Fibroblast of mammary gland (primary cell): ENCODE measurements at regions not wholly inside any gene's neighbourhood (a gene's known extent, or its start where the extent isn't known, plus 50 kb on each side); places are given as distances from the start of the nearest gene placed in this dataset.
A peak's percentile ranks its signal among the peaks of the same experiment; 100 is the strongest.

Experiments used
- DNase-seq: peaks from one replicate; pipeline ENCODE4 v3.0.0-alpha.2; 2010; ENCODE audit warnings: low read depth
- H3K4me3 ChIP-seq: 2 replicates; pipeline ENCODE4 v1.5.1; 2011; ENCODE audit warnings: low read depth, mild to moderate bottlenecking, low read length, moderate library complexity; ENCODE audit not compliant: control insufficient read depth
- CTCF ChIP-seq: conservative IDR thresholded peaks from 2 replicates; pipeline ENCODE4 v1.5.1; 2011; ENCODE audit warnings: low read depth, low read length, inconsistent platforms; ENCODE audit not compliant: control insufficient read depth, insufficient read depth

- no peak for DNase-seq
- no peak for TF ChIP-seq CTCF
- H3K4me3 ChIP-seq = no peak overlapping the region
These were observed 103.8 kb upstream of the NAA20 start for GRCh38 chr20:19913349-19913748.

- DNase-seq = peak; percentile 66
- no peak overlapping the region for H3K4me3 ChIP-seq
- TF ChIP-seq CTCF = no peak
These were observed 103.1 kb upstream of the NAA20 start for GRCh38 chr20:19913927-19914614.

DNA sequence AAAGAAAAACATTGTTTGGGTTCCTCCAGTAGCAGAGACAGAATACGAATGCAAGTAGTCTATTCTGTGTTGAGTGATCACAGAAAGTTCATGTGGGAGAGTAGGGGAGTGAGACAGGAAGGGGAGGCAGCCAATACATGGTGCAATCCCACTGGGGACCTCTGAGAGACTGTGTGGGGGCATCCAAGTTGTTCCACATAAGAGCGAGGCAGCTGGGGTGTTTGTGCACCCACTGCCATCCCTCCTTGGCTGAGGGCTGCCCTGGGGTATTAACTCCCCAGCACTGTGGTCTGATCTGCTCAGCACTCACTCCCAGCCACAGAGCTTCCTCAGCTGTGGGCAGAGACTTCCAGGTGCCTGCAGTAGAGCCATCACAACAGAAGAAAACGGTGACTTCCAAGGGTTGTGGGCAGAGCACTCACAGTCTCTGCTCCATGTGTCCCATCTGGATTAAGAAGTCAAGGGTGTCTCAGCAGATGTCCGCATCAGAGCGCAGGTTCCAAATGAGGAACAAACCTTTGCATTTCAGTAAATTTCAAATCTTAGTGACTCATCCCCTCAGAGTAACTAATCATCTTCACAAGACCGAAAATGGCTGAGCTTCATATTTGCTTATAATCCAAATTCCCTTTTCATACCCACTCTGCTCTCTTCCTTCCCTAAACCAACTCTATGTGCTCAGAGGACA is 101.9 kb upstream of the NAA20 start:
- no peak for TF ChIP-seq CTCF
- H3K4me3 ChIP-seq = no peak overlapping the region
- DNase-seq = peak; percentile 41

- no peak for DNase-seq
- no peak overlapping the region for H3K4me3 ChIP-seq
- TF ChIP-seq CTCF = no peak
These were observed 100.4 kb upstream of the NAA20 start for GRCh38 chr20:19916531-19917485.

DNA sequence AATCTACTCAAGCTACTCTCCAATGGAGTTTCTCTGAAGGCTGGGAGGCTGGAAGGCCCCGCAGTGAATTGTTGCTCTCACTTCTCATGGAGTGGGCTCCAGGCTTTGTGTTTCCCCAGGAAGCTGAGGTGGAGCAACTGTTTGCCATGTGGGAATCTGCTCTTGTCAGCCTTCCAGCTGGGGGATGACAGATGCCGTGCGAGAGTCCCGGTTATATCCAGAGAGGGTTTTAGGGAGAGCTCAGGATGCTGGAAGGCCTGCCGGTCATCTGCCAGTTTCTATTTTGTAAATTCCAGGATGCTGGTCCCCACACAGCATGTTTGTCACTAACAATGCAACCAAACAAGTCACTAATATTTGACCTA is 98.2 kb upstream of the NAA20 start:
- no peak for TF ChIP-seq CTCF
- no peak for DNase-seq
- no peak overlapping the region for H3K4me3 ChIP-seq

DNA sequence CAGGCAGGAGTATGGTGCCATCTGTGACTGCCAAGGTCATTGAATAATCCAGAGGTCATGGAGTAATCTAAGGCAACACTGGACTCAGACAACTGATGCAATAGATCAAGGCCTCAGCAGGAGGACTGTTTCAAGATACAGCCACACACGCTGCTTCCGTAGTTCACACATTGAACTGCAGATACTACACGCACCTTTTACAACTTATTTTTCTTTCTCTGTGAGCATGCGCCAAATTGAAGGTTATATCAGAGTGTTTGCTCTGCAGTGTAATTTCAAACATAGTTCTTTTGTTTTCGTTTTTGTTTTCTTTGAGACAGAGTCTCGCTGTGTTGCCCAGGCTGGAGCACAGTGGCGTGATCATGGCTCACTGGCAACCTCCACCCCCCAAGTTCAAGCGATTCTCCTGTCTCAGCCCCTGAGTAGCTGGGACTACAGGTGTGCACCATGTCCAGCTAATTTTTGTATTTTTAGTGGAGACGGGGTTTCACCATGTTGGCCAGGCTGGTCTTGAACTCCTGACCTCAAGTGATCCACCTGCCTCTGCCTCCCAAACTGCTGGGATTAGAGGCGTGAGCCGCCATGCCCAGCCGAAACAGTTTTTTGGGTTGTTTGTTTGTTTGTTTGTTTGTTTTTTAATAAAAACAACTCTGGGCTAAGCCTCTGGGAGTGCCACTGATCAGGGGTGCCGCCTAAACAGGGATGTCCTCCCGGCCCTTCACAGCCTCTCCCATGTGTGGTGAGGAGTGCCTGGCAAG is 96.6 kb upstream of the NAA20 start:
- DNase-seq = no peak
- H3K4me3 ChIP-seq = no peak overlapping the region
- no peak for TF ChIP-seq CTCF
